Mesodermal cell (in vitro differentiated cells): ENCODE measurements at regions not wholly inside any gene's neighbourhood (a gene's known extent, or its start where the extent isn't known, plus 50 kb on each side); places are given as distances from the start of the nearest gene placed in this dataset.

Experiments used
- H3K27ac ChIP-seq: 2 replicates; pipeline ENCODE4 v1.7.0; 2013; ENCODE audit warnings: mild to moderate bottlenecking, low read depth, low read length, moderate library complexity; ENCODE audit not compliant: severe bottlenecking
- H3K36me3 ChIP-seq: 2 replicates; pipeline ENCODE4 v1.7.1; 2013; ENCODE audit warnings: mild to moderate bottlenecking, low read length, moderate library complexity; ENCODE audit not compliant: control insufficient read depth, insufficient read depth
- H3K4me1 ChIP-seq: one replicate; pipeline ENCODE4 v1.7.1; 2013; ENCODE audit warnings: mild to moderate bottlenecking, low read length; ENCODE audit not compliant: insufficient read depth, control insufficient read depth, poor library complexity, severe bottlenecking
- H3K4me3 ChIP-seq: 2 replicates; pipeline ENCODE4 v1.7.0; 2013; ENCODE audit warnings: low read length, control low read depth, mild to moderate bottlenecking; ENCODE audit not compliant: insufficient read depth, poor library complexity, severe bottlenecking; ENCODE audit errors: extremely low read depth
- H3K9me3 ChIP-seq: 2 replicates; pipeline ENCODE4 v1.7.1; 2013; ENCODE audit warnings: mild to moderate bottlenecking, low read length, moderate library complexity; ENCODE audit not compliant: control insufficient read depth
- WGBS, 2 experiments: methylation state at CpG; one replicate each; pipeline ENCODE4 v1.1.5; 2013; ENCODE audit warnings: missing lambda C conversion rate in 2 of 2; ENCODE audit not compliant: insufficient coverage in 2 of 2; 5-methylcytosine and 5-hydroxymethylcytosine counted together

- H3K36me3 ChIP-seq, result no peaks in the 10 kb centered on the region
- H3K9me3 ChIP-seq, result no peaks in the 10 kb centered on the region
- no peak overlapping the region for H3K27ac ChIP-seq
- no peak overlapping the region for H3K4me3 ChIP-seq
- peaks cover 13% of the 10 kb centered on the region for H3K4me1 ChIP-seq
Observed at GRCh38 chr3:40800343-40800742, 275.6 kb downstream of the ZNF621 start.

GRCh38 chr3:40801284-40801741 lies 276.6 kb downstream of the ZNF621 start:
- Histone ChIP-seq H3K4me3 (no peak overlapping the region), H3K36me3 (no peaks in the 10 kb centered on the region), H3K27ac (no peak overlapping the region), H3K4me1 (peaks cover 13% of the 10 kb centered on the region), H3K9me3 (no peaks in the 10 kb centered on the region)
- WGBS, 2 experiments, result 79 to 81% methylated on average over 2 of the region's 4 CpGs

DNA sequence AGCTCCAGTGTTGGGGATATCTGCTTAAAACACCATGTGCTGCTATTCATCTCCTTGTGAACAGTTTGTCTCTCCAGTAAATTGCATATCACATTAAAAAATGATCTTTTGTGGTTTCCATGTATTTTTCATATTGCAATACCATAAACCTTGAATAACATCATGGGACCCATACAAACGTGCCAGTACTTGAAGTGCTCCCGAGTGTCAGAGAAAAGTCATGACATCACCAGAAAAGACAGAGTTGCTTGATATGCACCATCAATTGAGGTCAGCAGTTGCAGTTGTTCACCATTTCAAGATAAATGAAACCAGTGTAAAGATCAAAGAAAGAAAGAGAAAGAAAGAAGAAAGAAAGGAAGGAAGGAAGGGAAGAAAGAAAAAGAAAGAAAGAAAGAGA lies 278.6 kb downstream of the ZNF621 start:
- Histone ChIP-seq H3K27ac (no peak overlapping the region), H3K36me3 (no peaks in the 10 kb centered on the region), H3K4me1 (peaks cover 13% of the 10 kb centered on the region), H3K9me3 (no peaks in the 10 kb centered on the region), H3K4me3 (no peak overlapping the region)
- 80 to 83% methylated on average over 1 of the region's 2 CpGs for WGBS, 2 experiments

DNA sequence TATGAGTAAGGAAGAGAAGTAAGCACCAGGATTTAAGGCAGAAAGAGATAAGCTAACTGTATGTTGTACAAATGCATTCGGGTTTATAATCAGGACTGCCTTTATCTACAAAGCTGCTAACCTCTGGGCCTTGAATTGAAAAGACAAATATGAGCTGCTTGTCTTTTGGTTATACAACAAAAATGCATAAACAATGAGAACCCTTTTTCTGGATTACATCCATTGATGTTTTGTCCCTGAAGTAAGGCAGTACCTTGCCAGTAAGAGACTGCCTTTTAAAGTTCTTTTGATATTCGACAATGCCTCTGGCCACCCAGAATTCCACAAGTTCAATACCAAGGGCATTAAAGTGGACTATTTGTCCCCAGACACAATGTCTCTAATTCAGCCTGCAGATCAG lies 280.7 kb downstream of the ZNF621 start:
- H3K9me3 ChIP-seq, result no peaks in the 10 kb centered on the region
- no CpG with 5 or more reads among the region's 2 CpGs for WGBS, 2 experiments
- no peak overlapping the region for H3K27ac ChIP-seq
- no peaks in the 10 kb centered on the region for H3K36me3 ChIP-seq
- H3K4me3 ChIP-seq, result no peak overlapping the region
- peaks cover 12% of the 10 kb centered on the region for H3K4me1 ChIP-seq

- Histone ChIP-seq H3K4me1 (no peaks in the 10 kb centered on the region), H3K9me3 (no peaks in the 10 kb centered on the region), H3K4me3 (no peak overlapping the region), H3K27ac (no peak overlapping the region), H3K36me3 (no peaks in the 10 kb centered on the region)
Observed at GRCh38 chr3:40810813-40811212, 286.1 kb downstream of the ZNF621 start.

DNA sequence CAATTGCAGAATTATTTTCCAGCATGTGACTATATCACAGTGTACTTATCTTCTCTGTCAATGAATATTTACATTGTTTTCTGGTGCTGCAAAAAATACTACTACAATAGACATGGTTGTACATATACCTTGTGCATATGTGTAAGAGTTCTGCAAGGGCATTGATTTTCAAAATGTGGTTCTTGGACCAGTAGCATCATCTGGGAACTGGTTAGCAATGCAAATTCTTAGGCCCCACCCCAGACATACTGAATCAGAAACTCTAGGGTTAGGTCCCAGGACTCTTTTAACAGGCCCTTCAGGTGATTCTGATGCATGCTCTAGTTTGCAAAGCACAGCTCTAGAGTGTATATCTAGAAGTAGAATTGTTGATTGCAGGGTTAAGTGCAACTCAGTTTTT lies 292.3 kb downstream of the ZNF621 start:
- Histone ChIP-seq H3K27ac (no peak overlapping the region), H3K36me3 (no peaks in the 10 kb centered on the region), H3K4me1 (no peaks in the 10 kb centered on the region), H3K4me3 (no peak overlapping the region), H3K9me3 (no peaks in the 10 kb centered on the region)

DNA sequence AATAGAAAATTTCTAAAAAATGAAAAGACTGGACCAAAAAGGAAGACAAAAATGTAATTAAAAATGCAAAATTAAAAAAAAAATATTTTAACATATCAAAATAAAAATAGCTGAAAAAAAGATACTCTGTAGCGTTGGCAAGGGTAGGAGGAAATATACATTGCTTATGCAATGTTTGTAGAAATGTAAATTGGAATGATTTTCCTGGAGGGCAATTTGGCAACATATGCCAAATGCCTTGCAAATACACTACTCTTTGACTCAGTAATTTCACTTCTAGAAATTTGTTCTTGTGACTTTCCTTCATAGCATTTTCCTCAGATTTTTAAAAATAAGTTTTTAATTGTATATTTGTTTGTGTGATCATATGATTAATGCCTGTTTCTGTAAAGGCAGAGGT lies 296.6 kb downstream of the ZNF621 start:
- Histone ChIP-seq H3K4me3 (no peak overlapping the region), H3K4me1 (no peaks in the 10 kb centered on the region), H3K9me3 (no peaks in the 10 kb centered on the region), H3K36me3 (no peaks in the 10 kb centered on the region), H3K27ac (no peak overlapping the region)
- WGBS, 2 experiments, result no CpG with 5 or more reads among the region's 1 CpG

GRCh38 chr3:40827226-40827625 lies 302.5 kb downstream of the ZNF621 start:
- H3K9me3 ChIP-seq, result no peaks in the 10 kb centered on the region
- H3K27ac ChIP-seq, result no peak overlapping the region
- no peak overlapping the region for H3K4me3 ChIP-seq
- WGBS, 2 experiments, result 100% methylated on average over 2 of the region's 3 CpGs
- no peaks in the 10 kb centered on the region for H3K36me3 ChIP-seq
- H3K4me1 ChIP-seq, result no peaks in the 10 kb centered on the region

DNA sequence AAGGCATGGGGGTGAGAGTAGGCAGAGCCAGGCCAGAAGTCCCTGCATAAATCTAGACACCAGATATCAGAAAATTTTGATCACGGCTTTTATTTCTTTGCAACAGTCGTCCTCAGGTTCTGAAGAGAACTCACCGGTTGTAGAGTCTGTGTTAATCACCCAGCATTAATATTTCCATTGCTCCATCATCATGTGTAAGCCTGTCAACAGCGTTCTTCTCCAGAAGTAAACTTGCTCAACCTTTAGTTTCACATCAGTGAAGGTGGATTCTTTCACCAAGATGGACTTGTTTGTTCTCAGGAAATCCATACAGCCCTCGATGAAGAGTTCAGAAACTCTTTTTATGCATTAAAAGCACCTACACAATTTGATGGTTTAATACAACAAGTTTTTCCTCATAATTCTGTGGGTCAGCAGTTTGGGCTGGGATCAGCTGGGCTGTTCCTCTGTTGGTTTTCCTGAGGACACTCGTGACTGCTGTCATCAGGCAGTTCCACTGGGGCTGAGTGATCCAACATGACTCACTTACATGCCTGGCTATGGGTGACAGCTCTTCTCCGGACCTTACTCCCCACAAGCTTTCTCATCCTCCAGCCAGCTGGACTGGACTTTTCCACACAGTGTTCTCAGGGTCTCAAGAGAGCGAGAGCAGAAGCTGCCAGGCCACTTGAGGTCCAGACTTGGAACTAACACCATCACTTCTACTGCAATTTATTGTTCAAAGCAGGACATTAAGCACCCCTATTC lies 303.4 kb downstream of the ZNF621 start:
- 71 to 76% methylated on average over 5 to 6 of the region's 8 CpGs for WGBS, 2 experiments

DNA sequence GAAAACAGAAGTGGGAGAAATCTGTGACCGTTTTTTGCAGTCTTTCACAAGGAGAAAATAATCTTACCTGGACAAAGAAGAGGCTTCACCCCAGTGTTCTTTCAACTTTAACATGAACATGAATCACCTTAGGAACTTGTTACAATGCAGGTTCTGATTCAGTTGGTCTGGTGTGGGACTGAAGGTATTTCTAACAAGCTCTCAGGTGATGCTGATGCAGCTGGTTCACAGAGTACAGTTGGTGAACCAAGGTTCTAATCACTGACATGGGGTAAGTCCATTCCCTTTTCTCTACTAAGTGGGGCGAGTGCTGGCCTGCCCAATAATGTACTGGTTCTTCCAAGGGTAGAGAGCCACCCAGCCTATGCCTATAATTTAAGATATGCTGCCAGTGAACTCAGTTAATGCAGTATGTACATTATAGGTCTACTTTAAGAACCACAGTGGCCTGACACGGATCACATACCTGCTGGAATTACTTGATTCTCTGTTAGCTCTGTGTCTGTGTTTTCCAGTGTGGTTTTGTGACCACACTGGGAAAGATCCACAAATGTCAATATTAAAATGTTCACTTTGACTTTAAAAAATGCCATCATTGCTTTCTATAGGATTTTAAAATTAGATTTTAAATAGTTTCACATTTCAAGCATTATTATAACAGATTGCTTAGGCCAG lies 304.1 kb downstream of the ZNF621 start:
- Histone ChIP-seq H3K27ac (no peak overlapping the region), H3K9me3 (no peaks in the 10 kb centered on the region), H3K4me3 (no peak overlapping the region), H3K36me3 (no peaks in the 10 kb centered on the region), H3K4me1 (no peaks in the 10 kb centered on the region)
- no CpG with 5 or more reads among the region's 3 CpGs for WGBS, 2 experiments

More for the DNA sequence above, 303.4 kb downstream of the ZNF621 start:
- Histone ChIP-seq H3K4me1 (no peaks in the 10 kb centered on the region), H3K9me3 (no peaks in the 10 kb centered on the region), H3K36me3 (no peaks in the 10 kb centered on the region), H3K27ac (no peak overlapping the region), H3K4me3 (no peak overlapping the region)

GRCh38 chr3:40829876-40830275 lies 305.1 kb downstream of the ZNF621 start:
- H3K36me3 ChIP-seq, result no peaks in the 10 kb centered on the region
- H3K9me3 ChIP-seq, result no peaks in the 10 kb centered on the region
- no peak overlapping the region for H3K27ac ChIP-seq
- no peaks in the 10 kb centered on the region for H3K4me1 ChIP-seq
- no peak overlapping the region for H3K4me3 ChIP-seq
- 70 to 89% methylated on average over 1 of the region's 2 CpGs for WGBS, 2 experiments
